SK-N-MC (cell line): ENCODE measurements at regions not wholly inside any gene's neighbourhood (a gene's known extent, or its start where the extent isn't known, plus 50 kb on each side); places are given as distances from the start of the nearest gene placed in this dataset.

ENCODE experiments used
- EZH2 ChIP-seq: fragments of 200-600 bp; sonication (generic); IDR thresholded peaks from one replicate; pipeline ENCODE4 v1.6.1; 2017; ENCODE audit warnings: antibody characterized with exemption
- POLR2AphosphoS5 ChIP-seq: IDR thresholded peaks from 2 replicates; pipeline ENCODE4 v1.6.1; 2012; ENCODE audit warnings: mild to moderate bottlenecking, low read depth, low read length, borderline replicate concordance

GRCh38 chr1:222040121-222040805, 298.4 kb upstream of the DUSP10 start:
- no peak for TF ChIP-seq POLR2AphosphoS5
- TF ChIP-seq EZH2: no peak
